HepG2 (cell line): ENCODE measurements at regions not wholly inside any gene's neighbourhood (a gene's known extent, or its start where the extent isn't known, plus 50 kb on each side); places are given as distances from the start of the nearest gene placed in this dataset.

Source experiments
- ATAC-seq: fragments of 200-7000 bp; cut with Tn5 transposase; 3 replicates; pipeline ENCODE4 v1.9.1; 2020; ENCODE audit warnings: mild to moderate bottlenecking, moderate library complexity
- BruUV-seq: library from RNA; stranded (reverse); fragments of 400-500 nt; replicated peaks from 2 replicates; lab custom pipeline; 2021; lab: Mats Ljungman, UMichigan
- CTCF ChIA-PET: fragments of 300-600 bp; formaldehyde crosslinking; extraction: SDS; loops from one replicate; lab custom pipeline; 2021; ENCODE audit warnings: low total read pairs, inconsistent platforms, low intra/inter-chr PET ratio; lab: Yijun Ruan, JAX
- POLR2A ChIA-PET: fragments of 350-600 bp; sonication (Branson Sonifier 250); formaldehyde crosslinking; loops from one replicate; lab custom pipeline; 2020; ENCODE audit warnings: antibody characterized with exemption, inconsistent platforms; lab: Yijun Ruan, JAX
- DNase-seq: peaks from one replicate; pipeline ENCODE4 v3.0.0-alpha.2; 2015; ENCODE audit warnings: low spot score
- FAIRE-seq: peaks from 3 replicates; lab custom pipeline; 2011; peaks lifted over from hg19 to GRCh38; lab: Jason Lieb, UNC
- H2AFZ ChIP-seq: one replicate; pipeline ENCODE4 v1.6.1; 2011; ENCODE audit warnings: low read length, inconsistent platforms
- H3K27ac ChIP-seq: fragments of 300-600 bp; 3 replicates; pipeline ENCODE4 v1.8.0; 2011; ENCODE audit warnings: mixed run types, mild to moderate bottlenecking, mixed read lengths, low read length, inconsistent platforms; ENCODE audit not compliant: insufficient read depth; ENCODE audit errors: extremely low read length
- H3K27me3 ChIP-seq, 2 experiments: fragments of 200-600 bp in 1 of 2; 2 replicates in 1 of 2; 3 replicates in 1 of 2; pipeline versions ENCODE4 v1.6.0 to v1.8.0; 2011; ENCODE audit warnings: low read length in 2 of 2, mild to moderate bottlenecking in 2 of 2, moderate library complexity in 2 of 2, inconsistent platforms in 1 of 2; ENCODE audit not compliant: insufficient read depth in 2 of 2, control insufficient read depth in 1 of 2
- H3K36me3 ChIP-seq, 2 experiments: fragments of 200-600 bp in 1 of 2; replicated peaks in 1 of 2; 2 replicates in 1 of 2; 3 replicates in 1 of 2; pipeline versions ENCODE4 v1.5.1 to v1.8.0; 2011; ENCODE audit warnings: low read length in 2 of 2, inconsistent platforms in 1 of 2; ENCODE audit not compliant: insufficient read depth in 2 of 2, control insufficient read depth in 1 of 2
- H3K4me1 ChIP-seq: 2 replicates; pipeline ENCODE4 v1.5.1; 2012; ENCODE audit warnings: low read length, inconsistent platforms; ENCODE audit not compliant: insufficient read depth
- H3K4me2 ChIP-seq: 2 replicates; pipeline ENCODE4 v1.6.0; 2011; ENCODE audit warnings: low read depth, low read length, inconsistent platforms
- H3K4me3 ChIP-seq, 3 experiments: fragments of 200-600 bp in 1 of 3; sonication (generic), shearing (Covaris generic) in 1 of 3; replicated peaks in 1 of 3; 2 replicates each; pipeline ENCODE4 v1.5.1; 2011 to 2016; ENCODE audit warnings: low read length in 3 of 3, inconsistent platforms in 2 of 3, low read depth in 2 of 3, mild to moderate bottlenecking in 2 of 3, control low read depth in 1 of 3, mixed read lengths in 1 of 3; ENCODE audit not compliant: insufficient read depth in 1 of 3
- H3K79me2 ChIP-seq: one replicate; pipeline ENCODE4 v1.6.1; 2011; ENCODE audit warnings: low read length, inconsistent platforms; ENCODE audit not compliant: insufficient read depth
- H3K9ac ChIP-seq: 2 replicates; pipeline ENCODE4 v1.6.0; 2011; ENCODE audit warnings: mild to moderate bottlenecking, low read depth, low read length, inconsistent platforms; ENCODE audit not compliant: insufficient read depth
- H3K9me3 ChIP-seq: 2 replicates; pipeline ENCODE4 v1.5.1; 2012; ENCODE audit warnings: mild to moderate bottlenecking, low read length
- H4K20me1 ChIP-seq: 2 replicates; pipeline ENCODE4 v1.6.0; 2011; ENCODE audit warnings: inconsistent platforms, mild to moderate bottlenecking, low read length, moderate library complexity; ENCODE audit not compliant: insufficient read depth
- HES4 ChIP-seq: sonication (generic); formaldehyde crosslinking; IDR thresholded peaks from 2 replicates; pipeline ENCODE4 v1.9.0; 2021; ENCODE audit warnings: mild to moderate bottlenecking, missing genetic modification reagents, borderline replicate concordance
- MLXIP ChIP-seq: sonication (generic); formaldehyde crosslinking; IDR thresholded peaks from 2 replicates; pipeline ENCODE4 v1.9.0; 2021; ENCODE audit warnings: missing genetic modification reagents, borderline replicate concordance
- NCOA1 ChIP-seq: sonication (generic); formaldehyde crosslinking; IDR thresholded peaks from 2 replicates; pipeline ENCODE4 v1.9.0; 2021; ENCODE audit warnings: missing genetic modification reagents
- PREB ChIP-seq: sonication (generic); formaldehyde crosslinking; IDR thresholded peaks from 2 replicates; pipeline ENCODE4 v1.4.0; 2020; ENCODE audit warnings: missing genetic modification reagents
- REPIN1 ChIP-seq: sonication (generic); formaldehyde crosslinking; IDR thresholded peaks from 2 replicates; pipeline ENCODE4 v1.8.0; 2022; ENCODE audit warnings: missing genetic modification reagents, low read depth, mild to moderate bottlenecking, borderline replicate concordance
- REST ChIP-seq, 2 experiments: IDR thresholded peaks; 2 replicates each; pipeline ENCODE4 v1.6.1; 2011 to 2012; ENCODE audit warnings: low read length in 2 of 2, borderline replicate concordance in 1 of 2, low read depth in 1 of 2, mild to moderate bottlenecking in 1 of 2, moderate library complexity in 1 of 2
- SMARCE1 ChIP-seq: fragments of 450-650 bp; IDR thresholded peaks from 2 replicates; pipeline ENCODE4 v1.6.1; 2017; ENCODE audit warnings: borderline replicate concordance
- TBL1XR1 ChIP-seq: fragments of 150-350 bp; IDR thresholded peaks from 2 replicates; pipeline ENCODE4 v1.6.1; 2014; ENCODE audit warnings: borderline replicate concordance, low read length; ENCODE audit not compliant: partially characterized antibody
- ZNF543 ChIP-seq: sonication (generic); formaldehyde crosslinking; IDR thresholded peaks from 2 replicates; pipeline ENCODE4 v1.4.0; 2020; ENCODE audit warnings: mild to moderate bottlenecking, missing genetic modification reagents
- ZNF558 ChIP-seq: sonication (generic); formaldehyde crosslinking; IDR thresholded peaks from 2 replicates; pipeline ENCODE4 v1.9.0; 2022; ENCODE audit warnings: mild to moderate bottlenecking, missing genetic modification reagents, borderline replicate concordance
- WGBS: methylation state at CpG from one replicate; pipeline ENCODE4 v1.1.6; 2017; ENCODE audit warnings: low lambda C conversion rate; 5-methylcytosine and 5-hydroxymethylcytosine counted together
- in situ Hi-C: cut with HindIII; loops from 2 replicates; pipeline ENCODE4 v1.10.0; 2017; ENCODE audit warnings: low pct_unique_long_range_greater_than_20kb; ENCODE audit not compliant: extremely low pct_ligation_motif_present
- intact Hi-C: fragments of 100-400 bp; cut with micrococcal nuclease; formaldehyde crosslinking; loops from one replicate; pipeline ENCODE4 v1.10.0; 2022; ENCODE audit not compliant: unreplicated experiment

- no peak for ATAC-seq
- Histone ChIP-seq H3K36me3 (no peaks in the 10 kb centered on the region), H3K27me3 (no peaks in the 10 kb centered on the region; a peak in 2 of 5 replicates), H3K4me2 (no peak overlapping the region), H3K4me3 (no peak overlapping the region), H4K20me1 (no peaks in the 10 kb centered on the region), H3K9ac (no peak overlapping the region), H3K79me2 (no peaks in the 10 kb centered on the region), H3K27ac (no peak overlapping the region), H3K9me3 (no peaks in the 10 kb centered on the region), H2AFZ (no peak overlapping the region), H3K4me1 (no peaks in the 10 kb centered on the region)
- TF ChIP-seq HES4 (CRISPR knock-in tag) (no peak), TBL1XR1 (no peak), ZNF543 (CRISPR knock-in tag) (no peak), SMARCE1 (no peak)
- intact Hi-C loops: no loop called here
- POLR2A ChIA-PET: no interaction called here
- DNase-seq: no peak
- in situ Hi-C loops: no loop called here
- 0% methylated on average over 4 of the region's 4 CpGs for WGBS
- CTCF ChIA-PET: no interaction called here
- FAIRE-seq: no peak
- BruUV-seq: no TSS peak
Observed at GRCh38 chr5:74289238-74289637, 351.3 kb downstream of the ENC1 start.

GRCh38 chr5:74288448-74289108, 351.9 kb downstream of the ENC1 start:
- CTCF ChIA-PET: no interaction called here
- in situ Hi-C loops (no loop called here), intact Hi-C loops (no loop called here)
- FAIRE-seq (no peak), ATAC-seq (no peak), DNase-seq (no peak)
- H3K4me2 ChIP-seq: no peak overlapping the region
- BruUV-seq: no TSS peak
- H3K27ac ChIP-seq: no peak overlapping the region
- H3K4me3 ChIP-seq: no peak overlapping the region
- H3K9me3 ChIP-seq: no peaks in the 10 kb centered on the region
- H4K20me1 ChIP-seq: no peaks in the 10 kb centered on the region
- H2AFZ ChIP-seq: no peak overlapping the region
- POLR2A ChIA-PET: no interaction called here
- no peaks in the 10 kb centered on the region for H3K79me2 ChIP-seq
- H3K36me3 ChIP-seq: no peaks in the 10 kb centered on the region
- no peak overlapping the region for H3K9ac ChIP-seq
- 33% methylated on average over 3 of the region's 3 CpGs for WGBS
- H3K27me3 ChIP-seq: no peaks in the 10 kb centered on the region; a peak in 2 of 5 replicates
- no peaks in the 10 kb centered on the region for H3K4me1 ChIP-seq
- TF ChIP-seq ZNF558 (no peak), PREB (CRISPR knock-in tag) (no peak), REPIN1 (CRISPR knock-in tag) (no peak), REST (IDR thresholded peaks at IDR 0.05; ENCODE audit: borderline replicate concordance in 1 of 2, low read depth in 1 of 2, low read length in 2 of 2) (no peak), NCOA1 (CRISPR knock-in tag) (no peak), MLXIP (CRISPR knock-in tag) (no peak)
